ENCODE measurements at regions not wholly inside any gene's neighbourhood (a gene's known extent, or its start where the extent isn't known, plus 50 kb on each side); places are given as distances from the start of the nearest gene placed in this dataset.
"Not testable (repeated sequence)": the region's sequence is repeated elsewhere in the genome, so short reads cannot be mapped to it uniquely, and the experiment has no call there.

GRCh38 chr3:166433060-166433459, 595.8 kb upstream of the BCHE start:
- H3K27me3 Mint-ChIP-seq = no peaks in the 10 kb centered on the region
- no peak overlapping the region for H3K27ac ChIP-seq (ENCODE audit: low read depth, low read length)
- POLR2A ChIA-PET = no interaction called here
- no peaks in the 10 kb centered on the region for H3K4me1 Mint-ChIP-seq
- H3K4me3 ChIP-seq (ENCODE audit: low read length) = no peak overlapping the region
- H3K36me3 Mint-ChIP-seq = no peaks in the 10 kb centered on the region
- no peak overlapping the region for H3K4me3 Mint-ChIP-seq
- peaks cover 0 to 24% (median 12%) of the 10 kb centered on the region in 5 donors for H3K9me3 Mint-ChIP-seq
- DNase-seq = no peak
- H3K9me3 ChIP-seq (ENCODE audit: low read length) = no peaks in the 10 kb centered on the region
- H3K27ac Mint-ChIP-seq = no peak overlapping the region
- no peaks in the 10 kb centered on the region for H3K27me3 ChIP-seq (ENCODE audit: insufficient read depth, low read length, poor library complexity, severe bottlenecking)
- H3K4me1 ChIP-seq (ENCODE audit: insufficient read depth, low read length) = no peaks in the 10 kb centered on the region
- CTCF ChIA-PET = no interaction called here
- H3K36me3 ChIP-seq (ENCODE audit: insufficient read depth, low read length) = no peaks in the 10 kb centered on the region

DNA sequence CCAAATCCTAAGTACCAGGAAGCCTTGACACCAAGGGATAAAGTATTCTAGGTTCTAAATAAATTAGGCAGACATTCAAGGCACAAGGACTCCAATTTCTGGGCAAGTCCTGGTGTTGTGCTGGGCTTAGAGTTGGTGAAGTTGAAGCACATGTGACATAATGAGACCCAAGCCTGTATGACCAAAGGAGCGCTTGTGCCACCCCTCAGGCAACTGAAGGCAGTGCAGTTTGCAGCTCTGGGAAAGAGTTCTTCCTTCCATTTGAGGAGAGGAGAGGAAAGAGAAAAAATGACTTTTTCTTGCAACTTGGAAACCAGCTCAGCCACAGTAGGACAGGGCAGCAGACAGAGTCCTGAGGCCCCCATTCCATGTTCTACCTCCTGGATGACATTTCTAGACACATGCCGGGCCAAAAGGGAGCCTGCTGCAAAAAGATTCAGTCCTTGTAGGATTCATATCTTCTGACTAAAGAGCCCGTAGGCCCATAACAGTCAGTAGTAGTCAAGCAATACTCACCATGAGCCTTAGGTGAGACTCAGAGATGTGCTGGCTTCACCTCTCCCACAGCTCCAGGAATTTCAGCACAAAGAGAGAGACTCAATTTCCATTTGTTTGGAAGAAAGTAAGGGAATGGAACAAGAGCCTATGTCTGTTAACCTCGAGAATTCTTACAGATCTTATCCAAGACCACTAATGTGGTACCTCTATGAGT, 588.8 kb upstream of the BCHE start:
- Mint-ChIP-seq H3K27me3 (no peaks in the 10 kb centered on the region), H3K27ac (no peak overlapping the region), H3K9me3 (peaks cover 8 to 47% (median 25%) of the 10 kb centered on the region in 5 donors), H3K36me3 (peaks cover 0 to 4% (median 0%) of the 10 kb centered on the region in 3 donors), H3K4me1 (no peaks in the 10 kb centered on the region), H3K4me3 (no peak overlapping the region)
- Histone ChIP-seq H3K4me1 (ENCODE audit: insufficient read depth, low read length) (no peaks in the 10 kb centered on the region), H3K36me3 (ENCODE audit: insufficient read depth, low read length) (no peaks in the 10 kb centered on the region), H3K4me3 (ENCODE audit: low read length) (no peak overlapping the region), H3K27me3 (ENCODE audit: insufficient read depth, low read length, poor library complexity, severe bottlenecking) (no peaks in the 10 kb centered on the region), H3K9me3 (ENCODE audit: low read length) (no peaks in the 10 kb centered on the region), H3K27ac (ENCODE audit: low read depth, low read length) (no peak overlapping the region)
- no peak for DNase-seq
- ChIA-PET CTCF (no interaction called here), POLR2A (no interaction called here)

DNA sequence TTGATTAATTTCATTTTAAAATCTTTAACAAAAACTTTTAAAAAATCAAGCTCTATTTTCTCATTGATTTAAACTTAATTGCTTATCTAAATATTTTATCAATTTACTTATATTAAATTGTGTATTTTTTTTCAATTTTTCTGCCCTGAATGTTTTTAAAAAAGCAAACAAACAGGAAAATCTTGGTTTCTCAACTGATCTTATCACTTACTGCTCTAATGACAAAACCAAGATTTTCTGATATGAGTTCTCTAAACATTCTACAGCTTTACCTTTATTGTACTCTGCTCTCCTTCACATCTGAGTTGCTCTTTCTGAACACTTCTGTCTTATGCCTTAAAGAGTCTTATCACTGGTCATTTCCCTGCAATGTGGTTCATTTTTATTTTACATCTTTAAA, 587.8 kb upstream of the BCHE start:
- Histone ChIP-seq H3K9me3 (ENCODE audit: low read length) (no peaks in the 10 kb centered on the region), H3K27me3 (ENCODE audit: insufficient read depth, low read length, poor library complexity, severe bottlenecking) (no peaks in the 10 kb centered on the region), H3K36me3 (ENCODE audit: insufficient read depth, low read length) (no peaks in the 10 kb centered on the region), H3K27ac (ENCODE audit: low read depth, low read length) (no peak overlapping the region), H3K4me3 (ENCODE audit: low read length) (no peak overlapping the region), H3K4me1 (ENCODE audit: insufficient read depth, low read length) (no peaks in the 10 kb centered on the region)
- ChIA-PET POLR2A (no interaction called here), CTCF (no interaction called here)
- peaks cover 0 to 4% (median 0%) of the 10 kb centered on the region in 3 donors for H3K36me3 Mint-ChIP-seq
- H3K9me3 Mint-ChIP-seq = peaks cover 10 to 52% (median 27%) of the 10 kb centered on the region in 5 donors
- no peak overlapping the region for H3K4me3 Mint-ChIP-seq
- no peaks in the 10 kb centered on the region for H3K27me3 Mint-ChIP-seq
- no peak for DNase-seq
- no peaks in the 10 kb centered on the region for H3K4me1 Mint-ChIP-seq
- no peak overlapping the region for H3K27ac Mint-ChIP-seq

- H3K27ac ChIP-seq (ENCODE audit: low read depth, low read length); POLR2A ChIA-PET; H3K4me3 ChIP-seq (ENCODE audit: low read length); H3K27me3 Mint-ChIP-seq; H3K4me1 Mint-ChIP-seq; H3K36me3 Mint-ChIP-seq; H3K27ac Mint-ChIP-seq; H3K27me3 ChIP-seq (ENCODE audit: insufficient read depth, low read length, poor library complexity, severe bottlenecking); H3K9me3 ChIP-seq (ENCODE audit: low read length); H3K36me3 ChIP-seq (ENCODE audit: insufficient read depth, low read length); H3K4me1 ChIP-seq (ENCODE audit: insufficient read depth, low read length); H3K4me3 Mint-ChIP-seq; CTCF ChIA-PET; DNase-seq: not testable (repeated sequence)
- H3K9me3 Mint-ChIP-seq = peaks cover 10 to 48% (median 27%) of the 10 kb centered on the region in 5 donors
Observed at GRCh38 chr3:166423824-166424513, 586.7 kb upstream of the BCHE start.

- no peaks in the 10 kb centered on the region for H3K4me1 ChIP-seq (ENCODE audit: insufficient read depth, low read length)
- CTCF ChIA-PET = no interaction called here
- no peaks in the 10 kb centered on the region for H3K27me3 ChIP-seq (ENCODE audit: insufficient read depth, low read length, poor library complexity, severe bottlenecking)
- no peaks in the 10 kb centered on the region for H3K9me3 ChIP-seq (ENCODE audit: low read length)
- no peaks in the 10 kb centered on the region for H3K36me3 ChIP-seq (ENCODE audit: insufficient read depth, low read length)
- H3K4me3 Mint-ChIP-seq = no peak overlapping the region
- no peak overlapping the region for H3K27ac Mint-ChIP-seq
- peaks cover 10 to 49% (median 23%) of the 10 kb centered on the region in 5 donors for H3K9me3 Mint-ChIP-seq
- H3K27me3 Mint-ChIP-seq = no peaks in the 10 kb centered on the region
- no peaks in the 10 kb centered on the region for H3K4me1 Mint-ChIP-seq
- H3K36me3 Mint-ChIP-seq = peaks cover 0 to 4% (median 0%) of the 10 kb centered on the region in 3 donors
- no peak overlapping the region for H3K27ac ChIP-seq (ENCODE audit: low read depth, low read length)
- POLR2A ChIA-PET = no interaction called here
- no peak overlapping the region for H3K4me3 ChIP-seq (ENCODE audit: low read length)
- no peak for DNase-seq
Observed at GRCh38 chr3:166422556-166422955, 585.3 kb upstream of the BCHE start.

DNA sequence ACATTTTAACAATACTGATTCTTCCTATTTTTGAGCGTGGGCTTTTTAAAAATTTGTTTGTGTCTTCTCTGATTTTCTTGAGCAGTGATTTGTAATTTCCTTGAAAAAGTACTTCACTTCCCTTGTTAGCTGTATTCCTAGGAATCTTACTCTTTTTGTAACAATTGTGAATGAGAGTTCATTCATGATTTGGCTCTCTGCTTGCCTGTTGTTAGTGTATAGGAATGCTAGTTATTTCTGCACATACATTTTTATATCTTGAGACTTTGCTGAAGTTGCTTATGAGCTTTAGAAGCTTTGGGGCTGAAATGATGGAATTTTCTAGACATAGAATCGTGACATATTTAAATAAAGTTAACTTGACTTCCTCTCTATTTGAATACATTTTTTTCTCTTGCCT, 582.8 kb upstream of the BCHE start:
- DNase-seq = no peak
- H3K4me1 Mint-ChIP-seq = no peaks in the 10 kb centered on the region
- H3K4me3 Mint-ChIP-seq = no peak overlapping the region
- H3K27me3 ChIP-seq (ENCODE audit: insufficient read depth, low read length, poor library complexity, severe bottlenecking) = no peaks in the 10 kb centered on the region
- no peak overlapping the region for H3K27ac Mint-ChIP-seq
- H3K4me3 ChIP-seq (ENCODE audit: low read length) = no peak overlapping the region
- H3K4me1 ChIP-seq (ENCODE audit: insufficient read depth, low read length) = no peaks in the 10 kb centered on the region
- ChIA-PET POLR2A (no interaction called here), CTCF (no interaction called here)
- peaks cover 0 to 2% (median 0%) of the 10 kb centered on the region in 3 donors for H3K36me3 Mint-ChIP-seq
- peaks cover 9 to 46% (median 12%) of the 10 kb centered on the region in 5 donors for H3K9me3 Mint-ChIP-seq
- no peaks in the 10 kb centered on the region for H3K36me3 ChIP-seq (ENCODE audit: insufficient read depth, low read length)
- no peak overlapping the region for H3K27ac ChIP-seq (ENCODE audit: low read depth, low read length)
- H3K9me3 ChIP-seq (ENCODE audit: low read length) = no peaks in the 10 kb centered on the region
- no peaks in the 10 kb centered on the region for H3K27me3 Mint-ChIP-seq

DNA sequence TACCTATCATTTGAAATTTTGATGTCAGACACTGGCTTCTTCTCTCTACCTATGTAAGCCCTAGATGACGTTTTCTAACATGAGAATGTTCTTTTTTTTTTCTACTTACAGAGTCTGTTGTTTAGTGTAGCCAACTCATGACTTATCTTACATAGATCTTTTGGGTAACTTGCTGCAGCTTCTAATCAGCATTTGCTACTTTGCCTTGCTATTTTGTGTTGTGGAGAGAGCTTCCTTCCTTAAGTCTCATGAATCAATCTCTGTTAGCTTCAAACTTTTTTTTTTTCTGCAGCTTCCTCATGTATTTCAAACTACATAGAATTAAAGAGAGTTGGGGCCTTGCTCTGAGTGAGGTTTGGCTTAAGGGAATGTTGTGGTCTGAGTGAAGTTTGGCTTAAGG, 568.7 kb upstream of the BCHE start:
- ChIA-PET CTCF (no interaction called here), POLR2A (no interaction called here)
- no peak overlapping the region for H3K4me3 ChIP-seq (ENCODE audit: low read length)
- H3K27me3 ChIP-seq (ENCODE audit: insufficient read depth, low read length, poor library complexity, severe bottlenecking) = no peaks in the 10 kb centered on the region
- DNase-seq = no peak
- Mint-ChIP-seq H3K27ac (no peak overlapping the region), H3K27me3 (peaks cover 0 to 1% of the 10 kb centered on the region in 2 donors), H3K4me1 (no peaks in the 10 kb centered on the region), H3K36me3 (no peaks in the 10 kb centered on the region), H3K4me3 (no peak overlapping the region), H3K9me3 (peaks cover 0 to 13% (median 8%) of the 10 kb centered on the region in 5 donors)
- H3K36me3 ChIP-seq (ENCODE audit: insufficient read depth, low read length) = no peaks in the 10 kb centered on the region
- H3K27ac ChIP-seq (ENCODE audit: low read depth, low read length) = no peak overlapping the region
- no peaks in the 10 kb centered on the region for H3K4me1 ChIP-seq (ENCODE audit: insufficient read depth, low read length)
- no peaks in the 10 kb centered on the region for H3K9me3 ChIP-seq (ENCODE audit: low read length)

DNA sequence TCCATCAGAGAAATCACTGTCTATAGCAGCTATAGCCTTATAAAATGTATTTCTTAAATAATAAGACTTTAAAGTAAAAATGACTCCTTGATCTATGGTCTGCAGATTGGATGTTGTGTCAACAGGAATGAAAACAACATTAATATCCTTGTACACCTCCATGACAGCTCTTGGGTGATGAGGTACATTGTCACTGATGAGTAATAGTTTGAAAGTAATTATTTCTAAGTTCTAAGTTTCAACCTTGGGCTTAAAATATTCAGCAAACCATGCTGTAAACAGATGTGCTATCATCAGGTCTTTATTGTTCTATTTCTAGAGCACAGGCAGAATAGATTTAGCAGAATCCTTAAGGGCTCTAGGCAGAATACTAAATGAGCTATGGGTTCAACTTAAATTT, 568.2 kb upstream of the BCHE start:
- no peak overlapping the region for H3K27ac ChIP-seq (ENCODE audit: low read depth, low read length)
- POLR2A ChIA-PET = no interaction called here
- Mint-ChIP-seq H3K4me1 (no peaks in the 10 kb centered on the region), H3K27me3 (peaks cover 0 to 1% of the 10 kb centered on the region in 2 donors), H3K9me3 (peaks cover 0 to 13% (median 8%) of the 10 kb centered on the region in 5 donors), H3K4me3 (no peak overlapping the region), H3K27ac (no peak overlapping the region), H3K36me3 (no peaks in the 10 kb centered on the region)
- CTCF ChIA-PET = no interaction called here
- DNase-seq = no peak
- no peaks in the 10 kb centered on the region for H3K4me1 ChIP-seq (ENCODE audit: insufficient read depth, low read length)
- H3K36me3 ChIP-seq (ENCODE audit: insufficient read depth, low read length) = no peaks in the 10 kb centered on the region
- H3K4me3 ChIP-seq (ENCODE audit: low read length) = no peak overlapping the region
- no peaks in the 10 kb centered on the region for H3K27me3 ChIP-seq (ENCODE audit: insufficient read depth, low read length, poor library complexity, severe bottlenecking)
- H3K9me3 ChIP-seq (ENCODE audit: low read length) = no peaks in the 10 kb centered on the region

All from CD8-positive, alpha-beta memory T cell (primary cell).